ENCODE measurements at regions not wholly inside any gene's neighbourhood (a gene's known extent, or its start where the extent isn't known, plus 50 kb on each side); places are given as distances from the start of the nearest gene placed in this dataset.

DNA sequence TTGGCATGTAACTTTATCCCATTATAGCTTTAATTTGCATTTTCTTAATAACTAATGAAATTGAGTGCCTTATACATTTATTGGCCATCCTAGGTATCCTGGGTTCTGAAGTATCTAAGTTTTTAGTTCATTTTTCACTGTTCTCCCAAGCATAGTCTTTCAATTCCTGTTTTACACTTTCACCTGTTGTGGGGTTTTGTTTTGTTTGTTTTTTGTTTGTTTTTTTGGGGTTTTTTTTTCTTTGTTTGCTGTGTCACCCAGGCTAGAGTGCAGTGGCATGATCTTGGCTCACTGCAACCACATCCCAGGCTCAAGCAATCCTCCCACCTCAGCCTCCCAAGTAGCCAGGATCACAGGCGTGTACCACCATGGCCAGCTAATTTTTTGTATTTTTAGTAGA is 83.1 kb upstream of the GADL1 start:
- no peak overlapping the region for H3K9ac ChIP-seq (ENCODE audit: extremely low read depth, insufficient read length, low read length)
- no peak overlapping the region for H3K4ac ChIP-seq (ENCODE audit: low read depth, low read length)
- no peak overlapping the region for H4K8ac ChIP-seq (replicated peaks; ENCODE audit: insufficient read length, low read depth, low read length)
- no peaks in the 10 kb centered on the region for H3K9me3 Mint-ChIP-seq
- WGBS (ENCODE audit: extremely low coverage, insufficient read length, low lambda C conversion rate): no CpG with 5 or more reads among the region's 1 CpG
- no peaks in the 10 kb centered on the region for H3K23me2 ChIP-seq (ENCODE audit: insufficient read length, low read depth, low read length, poor library complexity, severe bottlenecking)
- H4K91ac ChIP-seq (ENCODE audit: insufficient read length, low read depth, low read length): no peak overlapping the region
- DNase-seq: no peak
- no peak overlapping the region for H2BK20ac ChIP-seq (ENCODE audit: low read depth, low read length, poor library complexity, severe bottlenecking)
- no peaks in the 10 kb centered on the region for H3K27me3 Mint-ChIP-seq (ENCODE audit: low read depth)
- no peak overlapping the region for H4K5ac ChIP-seq (ENCODE audit: insufficient read length, low read depth, low read length)
- no peak overlapping the region for H2AK5ac ChIP-seq (ENCODE audit: insufficient read length, low read length)
- no peaks in the 10 kb centered on the region for H3K27me3 ChIP-seq (ENCODE audit: insufficient read depth, low read length)
- H4K20me1 ChIP-seq (ENCODE audit: control insufficient read depth, insufficient read depth, insufficient read length): no peaks in the 10 kb centered on the region
- no peak overlapping the region for H3K18ac ChIP-seq (ENCODE audit: insufficient read length, low read depth, low read length)
- no peaks in the 10 kb centered on the region for H3K4me1 ChIP-seq (ENCODE audit: insufficient read depth, low read length)
- H3K23ac ChIP-seq (ENCODE audit: insufficient read length, low read depth, low read length): no peak overlapping the region
- H3K36me3 Mint-ChIP-seq (ENCODE audit: insufficient read depth in 1 of 3, low read depth in 3 of 3): no peaks in the 10 kb centered on the region
- H3K14ac ChIP-seq (ENCODE audit: insufficient read depth, low read length): no peak overlapping the region
- no peak overlapping the region for H3T11ph ChIP-seq (ENCODE audit: low read length)
- no peak overlapping the region for H3K56ac ChIP-seq (ENCODE audit: insufficient read length, low read depth, low read length)
- no peak overlapping the region for H2BK5ac ChIP-seq (ENCODE audit: insufficient read length, low read length)
- TF ChIP-seq, protein P1, sequence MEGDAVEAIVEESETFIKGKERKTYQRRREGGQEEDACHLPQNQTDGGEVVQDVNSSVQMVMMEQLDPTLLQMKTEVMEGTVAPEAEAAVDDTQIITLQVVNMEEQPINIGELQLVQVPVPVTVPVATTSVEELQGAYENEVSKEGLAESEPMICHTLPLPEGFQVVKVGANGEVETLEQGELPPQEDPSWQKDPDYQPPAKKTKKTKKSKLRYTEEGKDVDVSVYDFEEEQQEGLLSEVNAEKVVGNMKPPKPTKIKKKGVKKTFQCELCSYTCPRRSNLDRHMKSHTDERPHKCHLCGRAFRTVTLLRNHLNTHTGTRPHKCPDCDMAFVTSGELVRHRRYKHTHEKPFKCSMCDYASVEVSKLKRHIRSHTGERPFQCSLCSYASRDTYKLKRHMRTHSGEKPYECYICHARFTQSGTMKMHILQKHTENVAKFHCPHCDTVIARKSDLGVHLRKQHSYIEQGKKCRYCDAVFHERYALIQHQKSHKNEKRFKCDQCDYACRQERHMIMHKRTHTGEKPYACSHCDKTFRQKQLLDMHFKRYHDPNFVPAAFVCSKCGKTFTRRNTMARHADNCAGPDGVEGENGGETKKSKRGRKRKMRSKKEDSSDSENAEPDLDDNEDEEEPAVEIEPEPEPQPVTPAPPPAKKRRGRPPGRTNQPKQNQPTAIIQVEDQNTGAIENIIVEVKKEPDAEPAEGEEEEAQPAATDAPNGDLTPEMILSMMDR (conservative IDR thresholded peaks at IDR 0.05): no peak
- H3K9me3 ChIP-seq (ENCODE audit: control insufficient read depth, low read depth, low read length): no peaks in the 10 kb centered on the region
- no peaks in the 10 kb centered on the region for H3K79me1 ChIP-seq (ENCODE audit: insufficient read depth, low read depth, low read length, poor library complexity, severe bottlenecking)
- H3K79me2 ChIP-seq (ENCODE audit: insufficient read depth, low read length): no peaks in the 10 kb centered on the region
- H3K4me1 Mint-ChIP-seq: peaks cover 13 to 15% of the 10 kb centered on the region in 2 experiments
- no peak overlapping the region for H2AFZ ChIP-seq (ENCODE audit: low read length)
- H3K27ac ChIP-seq (ENCODE audit: insufficient read length, low read depth, low read length): no peak overlapping the region
- no peak overlapping the region for H2BK15ac ChIP-seq (ENCODE audit: low read depth, low read length)
- no peak overlapping the region for H2BK120ac ChIP-seq (ENCODE audit: low read depth, low read length, poor library complexity, severe bottlenecking)
- no peak overlapping the region for H3K4me3 Mint-ChIP-seq
- no peak overlapping the region for H3K4me2 ChIP-seq (ENCODE audit: insufficient read depth, insufficient read length, low read length)
- H3K27ac Mint-ChIP-seq: no peak overlapping the region; a peak in 1 of 7 replicates
- no peak overlapping the region for H2BK12ac ChIP-seq (ENCODE audit: insufficient read length, low read depth, low read length)
